Activated naive CD8-positive, alpha-beta T cell treated with anti-CD3 and anti-CD28 coated beads for 36 hours (primary cell): ENCODE measurements at regions not wholly inside any gene's neighbourhood (a gene's known extent, or its start where the extent isn't known, plus 50 kb on each side); places are given as distances from the start of the nearest gene placed in this dataset.
"Not testable (repeated sequence)": the region's sequence is repeated elsewhere in the genome, so short reads cannot be mapped to it uniquely, and the experiment has no call there.

Experiments
- DNase-seq: peaks from one replicate; pipeline ENCODE4 v3.0.0; 2021
- H3K27ac Mint-ChIP-seq: one replicate; pipeline ENCODE4 v1.8.0; 2022; ENCODE audit warnings: mild to moderate bottlenecking, moderate library complexity, mixed read lengths
- H3K27me3 Mint-ChIP-seq: one replicate; pipeline ENCODE4 v1.8.0; 2022; ENCODE audit warnings: mild to moderate bottlenecking, mixed read lengths
- H3K36me3 Mint-ChIP-seq: one replicate; pipeline ENCODE4 v1.8.0; 2021; ENCODE audit warnings: mild to moderate bottlenecking, mixed read lengths
- H3K4me1 Mint-ChIP-seq: one replicate; pipeline ENCODE4 v1.8.0; 2021; ENCODE audit warnings: mixed read lengths
- H3K4me3 Mint-ChIP-seq: one replicate; pipeline ENCODE4 v1.8.0; 2022; ENCODE audit warnings: mild to moderate bottlenecking, moderate library complexity, mixed read lengths
- H3K9me3 Mint-ChIP-seq: one replicate; pipeline ENCODE4 v1.8.0; 2022; ENCODE audit warnings: mixed read lengths

- H3K27me3 Mint-ChIP-seq: peaks cover 16% of the 10 kb centered on the region
- DNase-seq: no peak
- H3K9me3 Mint-ChIP-seq: no peaks in the 10 kb centered on the region
- H3K27ac Mint-ChIP-seq: no peak overlapping the region
- H3K4me1 Mint-ChIP-seq: no peaks in the 10 kb centered on the region
- no peak overlapping the region for H3K4me3 Mint-ChIP-seq
- no peaks in the 10 kb centered on the region for H3K36me3 Mint-ChIP-seq
Measured at GRCh38 chr7:112990624-112991023, 96.0 kb downstream of the GPR85 start.

- Mint-ChIP-seq H3K9me3 (no peaks in the 10 kb centered on the region), H3K27ac (no peak overlapping the region), H3K4me3 (no peak overlapping the region), H3K4me1 (no peaks in the 10 kb centered on the region), H3K27me3 (peaks cover 16% of the 10 kb centered on the region), H3K36me3 (no peaks in the 10 kb centered on the region)
- no peak for DNase-seq
Measured at GRCh38 chr7:112989531-112989930, 97.1 kb downstream of the GPR85 start.

- Mint-ChIP-seq H3K4me3 (no peak overlapping the region), H3K4me1 (no peaks in the 10 kb centered on the region), H3K9me3 (no peaks in the 10 kb centered on the region), H3K27ac (no peak overlapping the region), H3K27me3 (peaks cover 16% of the 10 kb centered on the region), H3K36me3 (no peaks in the 10 kb centered on the region)
- no peak for DNase-seq
Measured at GRCh38 chr7:112987171-112987570, 99.5 kb downstream of the GPR85 start.

GRCh38 chr7:112986256-112987031 lies 100.2 kb downstream of the GPR85 start:
- no peaks in the 10 kb centered on the region for H3K4me1 Mint-ChIP-seq
- no peak overlapping the region for H3K4me3 Mint-ChIP-seq
- H3K36me3 Mint-ChIP-seq: no peaks in the 10 kb centered on the region
- DNase-seq: no peak
- H3K9me3 Mint-ChIP-seq: no peaks in the 10 kb centered on the region
- no peak overlapping the region for H3K27ac Mint-ChIP-seq
- peaks cover 11% of the 10 kb centered on the region for H3K27me3 Mint-ChIP-seq

- H3K9me3 Mint-ChIP-seq: no peaks in the 10 kb centered on the region
Measured at GRCh38 chr7:112985377-112985987, 101.1 kb downstream of the GPR85 start.

GRCh38 chr7:112982441-112983063 lies 104.1 kb downstream of the GPR85 start:
- Mint-ChIP-seq H3K4me1 (no peaks in the 10 kb centered on the region), H3K27me3 (peaks cover 4% of the 10 kb centered on the region), H3K36me3 (no peaks in the 10 kb centered on the region), H3K9me3 (no peaks in the 10 kb centered on the region), H3K27ac (no peak overlapping the region), H3K4me3 (no peak overlapping the region)
- no peak for DNase-seq

More at GRCh38 chr7:112985377-112985987, 101.1 kb downstream of the GPR85 start:
- DNase-seq: no peak
- no peak overlapping the region for H3K4me3 Mint-ChIP-seq
- H3K27ac Mint-ChIP-seq: no peak overlapping the region
- peaks cover 11% of the 10 kb centered on the region for H3K27me3 Mint-ChIP-seq
- H3K4me1 Mint-ChIP-seq: no peaks in the 10 kb centered on the region
- no peaks in the 10 kb centered on the region for H3K36me3 Mint-ChIP-seq

- H3K4me1 Mint-ChIP-seq: no peaks in the 10 kb centered on the region
- H3K4me3 Mint-ChIP-seq: no peak overlapping the region
- no peaks in the 10 kb centered on the region for H3K9me3 Mint-ChIP-seq
- H3K27me3 Mint-ChIP-seq: no peaks in the 10 kb centered on the region
- DNase-seq: no peak
- no peaks in the 10 kb centered on the region for H3K36me3 Mint-ChIP-seq
- H3K27ac Mint-ChIP-seq: no peak overlapping the region
Measured at GRCh38 chr7:112981966-112982365, 104.7 kb downstream of the GPR85 start.

GRCh38 chr7:112979055-112979454 lies 107.6 kb downstream of the GPR85 start:
- not testable (repeated sequence) for H3K36me3 Mint-ChIP-seq, H3K4me3 Mint-ChIP-seq, H3K27me3 Mint-ChIP-seq, H3K4me1 Mint-ChIP-seq, H3K27ac Mint-ChIP-seq, DNase-seq, H3K9me3 Mint-ChIP-seq

GRCh38 chr7:112977244-112977955 lies 109.2 kb downstream of the GPR85 start:
- H3K4me1 Mint-ChIP-seq, H3K27me3 Mint-ChIP-seq, H3K36me3 Mint-ChIP-seq, H3K4me3 Mint-ChIP-seq, H3K27ac Mint-ChIP-seq, H3K9me3 Mint-ChIP-seq, DNase-seq: not testable (repeated sequence)

GRCh38 chr7:112970771-112971170 lies 115.9 kb downstream of the GPR85 start:
- Mint-ChIP-seq H3K4me3 (no peak overlapping the region), H3K27me3 (peaks cover 16% of the 10 kb centered on the region), H3K27ac (no peak overlapping the region), H3K4me1 (no peaks in the 10 kb centered on the region), H3K9me3 (no peaks in the 10 kb centered on the region), H3K36me3 (no peaks in the 10 kb centered on the region)
- DNase-seq: no peak

GRCh38 chr7:112969946-112970345 lies 116.7 kb downstream of the GPR85 start:
- no peak for DNase-seq
- Mint-ChIP-seq H3K27me3 (peaks cover 17% of the 10 kb centered on the region), H3K4me3 (no peak overlapping the region), H3K4me1 (no peaks in the 10 kb centered on the region), H3K27ac (no peak overlapping the region), H3K9me3 (no peaks in the 10 kb centered on the region), H3K36me3 (no peaks in the 10 kb centered on the region)

- no peaks in the 10 kb centered on the region for H3K9me3 Mint-ChIP-seq
- H3K27ac Mint-ChIP-seq: no peak overlapping the region
- no peak for DNase-seq
Measured at GRCh38 chr7:112965506-112965905, 121.1 kb downstream of the GPR85 start.

GRCh38 chr7:112963634-112964033 lies 123.0 kb downstream of the GPR85 start:
- Mint-ChIP-seq H3K36me3 (no peaks in the 10 kb centered on the region), H3K27ac (no peak overlapping the region), H3K27me3 (peaks cover 22% of the 10 kb centered on the region), H3K4me3 (no peak overlapping the region), H3K4me1 (no peaks in the 10 kb centered on the region), H3K9me3 (no peaks in the 10 kb centered on the region)
- no peak for DNase-seq

More at GRCh38 chr7:112965506-112965905, 121.1 kb downstream of the GPR85 start:
- Mint-ChIP-seq H3K4me1 (no peaks in the 10 kb centered on the region), H3K4me3 (no peak overlapping the region), H3K36me3 (no peaks in the 10 kb centered on the region), H3K27me3 (peaks cover 17% of the 10 kb centered on the region)

- Mint-ChIP-seq H3K27me3 (peaks cover 22% of the 10 kb centered on the region), H3K36me3 (no peaks in the 10 kb centered on the region)
Measured at GRCh38 chr7:112962815-112963214, 123.8 kb downstream of the GPR85 start.

GRCh38 chr7:112959276-112959675 lies 127.4 kb downstream of the GPR85 start:
- H3K4me3 Mint-ChIP-seq: no peak overlapping the region
- H3K9me3 Mint-ChIP-seq: no peaks in the 10 kb centered on the region
- no peaks in the 10 kb centered on the region for H3K4me1 Mint-ChIP-seq
- DNase-seq: no peak
- H3K36me3 Mint-ChIP-seq: no peaks in the 10 kb centered on the region
- peaks cover 30% of the 10 kb centered on the region for H3K27me3 Mint-ChIP-seq
- H3K27ac Mint-ChIP-seq: no peak overlapping the region

More at GRCh38 chr7:112962815-112963214, 123.8 kb downstream of the GPR85 start:
- Mint-ChIP-seq H3K9me3 (no peaks in the 10 kb centered on the region), H3K4me1 (no peaks in the 10 kb centered on the region), H3K27ac (no peak overlapping the region), H3K4me3 (no peak overlapping the region)
- DNase-seq: no peak
